Prostate gland (tissue), 2 donors: ENCODE measurements at regions not wholly inside any gene's neighbourhood (a gene's known extent, or its start where the extent isn't known, plus 50 kb on each side); places are given as distances from the start of the nearest gene placed in this dataset.

Experiments
- DNase-seq: peaks from one replicate; pipeline ENCODE4 v3.0.0-alpha.2; 2019; ENCODE audit warnings: low spot score
- H3K27ac ChIP-seq, 2 donors: fragments of 200-600 bp; sonication (generic); 2 replicates each; pipeline ENCODE4 v1.5.1; 2017 to 2019
- H3K27me3 ChIP-seq: fragments of 200-600 bp; sonication (generic); replicated peaks from 2 replicates; pipeline ENCODE4 v1.5.1; 2019; ENCODE audit not compliant: insufficient read depth
- H3K36me3 ChIP-seq, 2 donors: fragments of 200-600 bp; sonication (generic); 1 replicate in 1 of 2; 2 replicates in 1 of 2; pipeline versions ENCODE4 v1.5.1 to v1.8.1; 2017 to 2019
- H3K4me1 ChIP-seq: fragments of 200-600 bp; sonication (generic); replicated peaks from 2 replicates; pipeline ENCODE4 v1.5.1; 2019
- H3K4me3 ChIP-seq, 2 donors: fragments of 200-600 bp; sonication (generic); 2 replicates each; pipeline ENCODE4 v1.5.1; 2017 to 2019
- H3K9me3 ChIP-seq: fragments of 200-600 bp; sonication (generic); 2 replicates; pipeline ENCODE4 v1.5.1; 2017
- CTCF ChIP-seq, 4 experiments: fragments of 200-600 bp in 2 of 4; fragments of 450-650 bp in 2 of 4; sonication (generic) in 2 of 4; IDR thresholded peaks; 1 replicate in 3 of 4; 2 replicates in 1 of 4; pipeline ENCODE4 v1.5.1; 2016 to 2019; ENCODE audit warnings: antibody characterized with exemption in 4 of 4, mild to moderate bottlenecking in 2 of 4, moderate library complexity in 2 of 4
- POLR2A ChIP-seq: fragments of 450-650 bp; IDR thresholded peaks from one replicate; pipeline ENCODE4 v1.6.1; 2016; ENCODE audit warnings: antibody characterized with exemption, mild to moderate bottlenecking
- POLR2AphosphoS5 ChIP-seq: sonication (generic); formaldehyde crosslinking; IDR thresholded peaks from one replicate; pipeline ENCODE4 v1.6.1; 2017; ENCODE audit warnings: antibody characterized with exemption
- WGBS: methylation state at CpG from one replicate; pipeline ENCODE4 v1.1.5; 2018; 5-methylcytosine and 5-hydroxymethylcytosine counted together
- intact Hi-C: fragments of 100-400 bp; cut with DNase I; formaldehyde crosslinking; loops from one replicate; pipeline ENCODE4 v1.14.2; 2022

GRCh38 chr4:96626023-96626422, 786.1 kb downstream of the PDHA2 start:
- no peak for DNase-seq
- Histone ChIP-seq H3K4me3 (no peak overlapping the region), H3K9me3 (no peaks in the 10 kb centered on the region), H3K27ac (no peak overlapping the region), H3K4me1 (no peaks in the 10 kb centered on the region), H3K36me3 (no peaks in the 10 kb centered on the region), H3K27me3 (no peaks in the 10 kb centered on the region)
- 82% methylated on average over 3 of the region's 3 CpGs for WGBS
- intact Hi-C loops: no loop called here
- no peak for TF ChIP-seq CTCF (IDR thresholded peaks at IDR 0.05)
- TF ChIP-seq POLR2AphosphoS5: no peak
- no peak for TF ChIP-seq POLR2A

GRCh38 chr4:96630839-96631238, 790.9 kb downstream of the PDHA2 start:
- Histone ChIP-seq H3K4me1 (no peaks in the 10 kb centered on the region), H3K36me3 (no peaks in the 10 kb centered on the region), H3K27me3 (no peaks in the 10 kb centered on the region), H3K27ac (no peak overlapping the region), H3K9me3 (no peaks in the 10 kb centered on the region), H3K4me3 (no peak overlapping the region)
- 82% methylated on average over 2 of the region's 2 CpGs for WGBS
- TF ChIP-seq POLR2A (no peak), CTCF (IDR thresholded peaks at IDR 0.05) (no peak), POLR2AphosphoS5 (no peak)
- no peak for DNase-seq
- intact Hi-C loops: no loop called here

GRCh38 chr4:96637971-96638412, 798.1 kb downstream of the PDHA2 start:
- no peak for DNase-seq
- no peak overlapping the region for H3K27ac ChIP-seq
- no peaks in the 10 kb centered on the region for H3K27me3 ChIP-seq
- H3K36me3 ChIP-seq: no peaks in the 10 kb centered on the region
- 20% methylated on average over 1 of the region's 1 CpG for WGBS
- H3K4me3 ChIP-seq: no peak overlapping the region
- no peaks in the 10 kb centered on the region for H3K9me3 ChIP-seq
- no peaks in the 10 kb centered on the region for H3K4me1 ChIP-seq
- intact Hi-C loops: no loop called here
- no peak for TF ChIP-seq POLR2AphosphoS5
- TF ChIP-seq CTCF (IDR thresholded peaks at IDR 0.05): no peak
- TF ChIP-seq POLR2A: no peak

GRCh38 chr4:96639932-96640331, 800.0 kb downstream of the PDHA2 start:
- no peak for TF ChIP-seq CTCF (IDR thresholded peaks at IDR 0.05)
- TF ChIP-seq POLR2AphosphoS5: no peak
- TF ChIP-seq POLR2A: no peak
- Histone ChIP-seq H3K36me3 (no peaks in the 10 kb centered on the region), H3K9me3 (no peaks in the 10 kb centered on the region), H3K27ac (no peak overlapping the region), H3K4me3 (no peak overlapping the region), H3K27me3 (no peaks in the 10 kb centered on the region), H3K4me1 (no peaks in the 10 kb centered on the region)
- DNase-seq: no peak
- intact Hi-C loops: no loop called here

- no peak overlapping the region for H3K27ac ChIP-seq
- intact Hi-C loops: no loop called here
- DNase-seq: no peak
These were observed 802.6 kb downstream of the PDHA2 start for GRCh38 chr4:96642490-96642889.

More at GRCh38 chr4:96642490-96642889, 802.6 kb downstream of the PDHA2 start:
- Histone ChIP-seq H3K4me1 (no peaks in the 10 kb centered on the region), H3K36me3 (no peaks in the 10 kb centered on the region), H3K9me3 (no peaks in the 10 kb centered on the region), H3K4me3 (no peak overlapping the region), H3K27me3 (no peaks in the 10 kb centered on the region)
- 48% methylated on average over 2 of the region's 2 CpGs for WGBS
- TF ChIP-seq POLR2AphosphoS5 (no peak), CTCF (IDR thresholded peaks at IDR 0.05) (no peak), POLR2A (no peak)
